ENCODE measurements at regions not wholly inside any gene's neighbourhood (a gene's known extent, or its start where the extent isn't known, plus 50 kb on each side); places are given as distances from the start of the nearest gene placed in this dataset.

- no peaks in the 10 kb centered on the region for H3K4me1 ChIP-seq (ENCODE audit: control insufficient read depth, extremely low read depth, insufficient read depth, low read length)
- no peak for DNase-seq (ENCODE audit: low read depth in 2 of 2)
- no peaks in the 10 kb centered on the region for H3K9me3 ChIP-seq (ENCODE audit: control insufficient read depth, insufficient read depth, low read depth, low read length)
Measured at GRCh38 chrY:8327708-8328354, 1009.4 kb upstream of the TSPY4 start.

GRCh38 chrY:8329431-8329830 is 1007.8 kb upstream of the TSPY4 start:
- no peak overlapping the region for H3K27ac ChIP-seq (ENCODE audit: insufficient read depth, low read length)
- no peaks in the 10 kb centered on the region for H4K20me1 ChIP-seq (ENCODE audit: control insufficient read depth, extremely low read depth, insufficient read depth, low read length)
- DNase-seq (ENCODE audit: low read depth in 2 of 2) = no peak
- no peaks in the 10 kb centered on the region for H3K27me3 ChIP-seq (ENCODE audit: control insufficient read depth, insufficient read depth, low read length)
- H3K4me3 ChIP-seq (replicated peaks in 1 of 4; ENCODE audit: control extremely low read depth in 1 of 4, insufficient read depth in 1 of 4, low read depth in 3 of 4, low read length in 4 of 4) = no peak overlapping the region
- no peak for TF ChIP-seq EZH2 (IDR thresholded peaks at IDR 0.05; ENCODE audit: low read length, missing control alignments)
- TF ChIP-seq, protein P1, sequence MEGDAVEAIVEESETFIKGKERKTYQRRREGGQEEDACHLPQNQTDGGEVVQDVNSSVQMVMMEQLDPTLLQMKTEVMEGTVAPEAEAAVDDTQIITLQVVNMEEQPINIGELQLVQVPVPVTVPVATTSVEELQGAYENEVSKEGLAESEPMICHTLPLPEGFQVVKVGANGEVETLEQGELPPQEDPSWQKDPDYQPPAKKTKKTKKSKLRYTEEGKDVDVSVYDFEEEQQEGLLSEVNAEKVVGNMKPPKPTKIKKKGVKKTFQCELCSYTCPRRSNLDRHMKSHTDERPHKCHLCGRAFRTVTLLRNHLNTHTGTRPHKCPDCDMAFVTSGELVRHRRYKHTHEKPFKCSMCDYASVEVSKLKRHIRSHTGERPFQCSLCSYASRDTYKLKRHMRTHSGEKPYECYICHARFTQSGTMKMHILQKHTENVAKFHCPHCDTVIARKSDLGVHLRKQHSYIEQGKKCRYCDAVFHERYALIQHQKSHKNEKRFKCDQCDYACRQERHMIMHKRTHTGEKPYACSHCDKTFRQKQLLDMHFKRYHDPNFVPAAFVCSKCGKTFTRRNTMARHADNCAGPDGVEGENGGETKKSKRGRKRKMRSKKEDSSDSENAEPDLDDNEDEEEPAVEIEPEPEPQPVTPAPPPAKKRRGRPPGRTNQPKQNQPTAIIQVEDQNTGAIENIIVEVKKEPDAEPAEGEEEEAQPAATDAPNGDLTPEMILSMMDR (conservative IDR thresholded peaks at IDR 0.05 in 1 of 2, IDR thresholded peaks at IDR 0.05 in 1 of 2; ENCODE audit: low read depth in 1 of 2, low read length in 2 of 2) = no peak
- H3K79me2 ChIP-seq (ENCODE audit: control insufficient read depth, insufficient read depth, low read length) = no peaks in the 10 kb centered on the region
- H3K4me1 ChIP-seq (ENCODE audit: control insufficient read depth, extremely low read depth, insufficient read depth, low read length) = no peaks in the 10 kb centered on the region
- no peak overlapping the region for H2AFZ ChIP-seq (ENCODE audit: low read length)
- no peak overlapping the region for H3K4me2 ChIP-seq (ENCODE audit: extremely low read depth, insufficient read depth, low read length)
- H3K9me3 ChIP-seq (ENCODE audit: control insufficient read depth, insufficient read depth, low read depth, low read length) = no peaks in the 10 kb centered on the region
- no peaks in the 10 kb centered on the region for H3K36me3 ChIP-seq (ENCODE audit: control insufficient read depth, insufficient read depth, low read length)
- no peak overlapping the region for H3K9ac ChIP-seq (ENCODE audit: insufficient read depth, low read length)

More at GRCh38 chrY:8327708-8328354, 1009.4 kb upstream of the TSPY4 start:
- Histone ChIP-seq H3K4me3 (replicated peaks in 1 of 4; ENCODE audit: control extremely low read depth in 1 of 4, insufficient read depth in 1 of 4, low read depth in 3 of 4, low read length in 4 of 4) (no peak overlapping the region), H3K36me3 (ENCODE audit: control insufficient read depth, insufficient read depth, low read length) (no peaks in the 10 kb centered on the region), H3K4me2 (ENCODE audit: extremely low read depth, insufficient read depth, low read length) (no peak overlapping the region), H3K27ac (ENCODE audit: insufficient read depth, low read length) (no peak overlapping the region), H3K79me2 (ENCODE audit: control insufficient read depth, insufficient read depth, low read length) (no peaks in the 10 kb centered on the region), H3K9ac (ENCODE audit: insufficient read depth, low read length) (no peak overlapping the region), H3K27me3 (ENCODE audit: control insufficient read depth, insufficient read depth, low read length) (no peaks in the 10 kb centered on the region), H4K20me1 (ENCODE audit: control insufficient read depth, extremely low read depth, insufficient read depth, low read length) (no peaks in the 10 kb centered on the region), H2AFZ (ENCODE audit: low read length) (no peak overlapping the region)
- TF ChIP-seq, protein P1 (conservative IDR thresholded peaks at IDR 0.05 in 1 of 2, IDR thresholded peaks at IDR 0.05 in 1 of 2; ENCODE audit: low read depth in 1 of 2, low read length in 2 of 2) = no peak
- TF ChIP-seq EZH2 (IDR thresholded peaks at IDR 0.05; ENCODE audit: low read length, missing control alignments) = no peak

GRCh38 chrY:8329929-8330328 is 1007.3 kb upstream of the TSPY4 start:
- H3K4me3 ChIP-seq (replicated peaks in 1 of 4; ENCODE audit: control extremely low read depth in 1 of 4, insufficient read depth in 1 of 4, low read depth in 3 of 4, low read length in 4 of 4) = no peak overlapping the region
- no peaks in the 10 kb centered on the region for H3K4me1 ChIP-seq (ENCODE audit: control insufficient read depth, extremely low read depth, insufficient read depth, low read length)
- H2AFZ ChIP-seq (ENCODE audit: low read length) = no peak overlapping the region
- no peak overlapping the region for H3K9ac ChIP-seq (ENCODE audit: insufficient read depth, low read length)
- no peaks in the 10 kb centered on the region for H3K9me3 ChIP-seq (ENCODE audit: control insufficient read depth, insufficient read depth, low read depth, low read length)
- H3K36me3 ChIP-seq (ENCODE audit: control insufficient read depth, insufficient read depth, low read length) = no peaks in the 10 kb centered on the region
- TF ChIP-seq, protein P1 (conservative IDR thresholded peaks at IDR 0.05 in 1 of 2, IDR thresholded peaks at IDR 0.05 in 1 of 2; ENCODE audit: low read depth in 1 of 2, low read length in 2 of 2) = no peak
- no peak for TF ChIP-seq EZH2 (IDR thresholded peaks at IDR 0.05; ENCODE audit: low read length, missing control alignments)
- no peak for DNase-seq (ENCODE audit: low read depth in 2 of 2)
- H3K79me2 ChIP-seq (ENCODE audit: control insufficient read depth, insufficient read depth, low read length) = no peaks in the 10 kb centered on the region
- no peak overlapping the region for H3K27ac ChIP-seq (ENCODE audit: insufficient read depth, low read length)
- no peaks in the 10 kb centered on the region for H4K20me1 ChIP-seq (ENCODE audit: control insufficient read depth, extremely low read depth, insufficient read depth, low read length)
- H3K27me3 ChIP-seq (ENCODE audit: control insufficient read depth, insufficient read depth, low read length) = no peaks in the 10 kb centered on the region
- H3K4me2 ChIP-seq (ENCODE audit: extremely low read depth, insufficient read depth, low read length) = no peak overlapping the region
